Hepatocyte (in vitro differentiated cells): ENCODE measurements at regions not wholly inside any gene's neighbourhood (a gene's known extent, or its start where the extent isn't known, plus 50 kb on each side); places are given as distances from the start of the nearest gene placed in this dataset.

Experiments used
- EZH2 ChIP-seq: fragments of 200-600 bp; sonication (generic); IDR thresholded peaks from 2 replicates; pipeline ENCODE4 v1.6.1; 2016; ENCODE audit warnings: antibody characterized with exemption, mild to moderate bottlenecking, borderline replicate concordance
- TF ChIP-seq, protein P1 (sequence below): fragments of 200-600 bp; sonication (generic); IDR thresholded peaks from 2 replicates; pipeline ENCODE4 v1.5.1; 2016; ENCODE audit warnings: antibody characterized with exemption, mild to moderate bottlenecking; ENCODE audit not compliant: poor library complexity

DNA sequence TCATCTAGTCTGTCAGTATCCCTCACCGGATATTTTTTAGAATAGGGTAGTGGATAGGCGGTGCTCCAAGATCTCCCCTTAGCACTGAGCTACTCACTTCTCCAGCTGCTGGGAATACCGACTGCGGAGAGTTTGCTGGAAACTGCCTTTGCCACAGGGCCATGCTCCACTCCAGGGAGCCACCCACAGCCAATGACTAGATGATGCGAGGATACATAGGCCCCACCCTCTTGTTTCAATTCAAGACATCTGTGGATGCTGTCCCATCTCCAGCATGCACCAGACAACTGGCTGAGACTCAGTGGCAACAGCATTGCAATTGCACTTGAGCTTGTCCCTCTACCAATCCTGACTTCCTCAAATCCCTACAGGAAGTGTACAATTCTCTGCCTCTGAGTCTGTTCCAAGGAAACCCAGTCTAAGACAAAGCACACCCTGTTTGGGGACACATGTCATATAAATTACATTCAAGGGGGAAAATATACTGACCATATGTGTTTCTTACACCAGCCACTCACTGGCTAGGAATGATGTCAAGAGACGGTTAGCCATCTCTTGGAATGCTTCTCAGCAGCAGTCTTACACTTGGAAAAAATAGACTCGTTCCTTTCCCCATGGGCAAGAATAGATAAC is 312.6 kb upstream of the KIF2A start:
- TF ChIP-seq, protein P1, sequence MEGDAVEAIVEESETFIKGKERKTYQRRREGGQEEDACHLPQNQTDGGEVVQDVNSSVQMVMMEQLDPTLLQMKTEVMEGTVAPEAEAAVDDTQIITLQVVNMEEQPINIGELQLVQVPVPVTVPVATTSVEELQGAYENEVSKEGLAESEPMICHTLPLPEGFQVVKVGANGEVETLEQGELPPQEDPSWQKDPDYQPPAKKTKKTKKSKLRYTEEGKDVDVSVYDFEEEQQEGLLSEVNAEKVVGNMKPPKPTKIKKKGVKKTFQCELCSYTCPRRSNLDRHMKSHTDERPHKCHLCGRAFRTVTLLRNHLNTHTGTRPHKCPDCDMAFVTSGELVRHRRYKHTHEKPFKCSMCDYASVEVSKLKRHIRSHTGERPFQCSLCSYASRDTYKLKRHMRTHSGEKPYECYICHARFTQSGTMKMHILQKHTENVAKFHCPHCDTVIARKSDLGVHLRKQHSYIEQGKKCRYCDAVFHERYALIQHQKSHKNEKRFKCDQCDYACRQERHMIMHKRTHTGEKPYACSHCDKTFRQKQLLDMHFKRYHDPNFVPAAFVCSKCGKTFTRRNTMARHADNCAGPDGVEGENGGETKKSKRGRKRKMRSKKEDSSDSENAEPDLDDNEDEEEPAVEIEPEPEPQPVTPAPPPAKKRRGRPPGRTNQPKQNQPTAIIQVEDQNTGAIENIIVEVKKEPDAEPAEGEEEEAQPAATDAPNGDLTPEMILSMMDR, result no peak
- no peak for TF ChIP-seq EZH2
